ENCODE measurements at regions not wholly inside any gene's neighbourhood (a gene's known extent, or its start where the extent isn't known, plus 50 kb on each side); places are given as distances from the start of the nearest gene placed in this dataset.

DNA sequence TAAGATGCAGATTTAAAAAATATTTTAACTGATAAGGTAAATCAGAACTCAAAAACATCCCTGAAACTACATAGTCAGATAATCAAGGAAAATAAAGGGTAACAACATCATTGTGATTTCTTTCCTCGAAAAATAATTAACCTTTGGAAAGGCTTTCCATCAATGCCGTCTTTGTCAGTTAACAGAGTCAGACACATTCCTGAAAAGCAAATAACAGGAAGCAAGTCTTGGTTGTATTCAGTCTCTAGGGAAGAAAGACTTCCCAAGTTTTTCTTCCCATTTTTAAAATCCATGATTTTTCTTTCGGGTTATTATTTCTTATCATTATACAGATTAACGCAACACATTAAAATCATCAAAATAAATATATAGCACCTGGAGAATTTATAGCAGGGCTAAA is 256.4 kb upstream of the CDH6 start:
- Histone ChIP-seq H3K4me1 (no peaks in the 10 kb centered on the region), H3K27me3 (no peaks in the 10 kb centered on the region), H3K4me3 (no peak overlapping the region), H3K9me3 (no peaks in the 10 kb centered on the region), H3K36me3 (no peaks in the 10 kb centered on the region), H3K27ac (replicated peaks in 1 of 4) (no peak overlapping the region)
- intact Hi-C loops (cut with DNase I), result no loop called here
- WGBS, result 50% methylated on average over 4 of the region's 4 CpGs
- DNase-seq (ENCODE audit: extremely low spot score), result no peak
- TF ChIP-seq POLR2A (IDR thresholded peaks at IDR 0.05; ENCODE audit: low read depth) (no peak), EP300 (IDR thresholded peaks at IDR 0.05) (no peak), CTCF (IDR thresholded peaks at IDR 0.05) (no peak), POLR2AphosphoS5 (IDR thresholded peaks at IDR 0.05) (no peak)

- intact Hi-C loops (cut with DNase I), result no loop called here
- no peak overlapping the region for H3K27ac ChIP-seq (replicated peaks in 1 of 4)
- no peaks in the 10 kb centered on the region for H3K4me1 ChIP-seq
- no peaks in the 10 kb centered on the region for H3K9me3 ChIP-seq
- no peaks in the 10 kb centered on the region for H3K36me3 ChIP-seq
- no peak overlapping the region for H3K4me3 ChIP-seq
- H3K27me3 ChIP-seq, result no peaks in the 10 kb centered on the region
- 85% methylated on average over 4 of the region's 4 CpGs for WGBS
- no peak for TF ChIP-seq EP300 (IDR thresholded peaks at IDR 0.05)
- no peak for TF ChIP-seq POLR2AphosphoS5 (IDR thresholded peaks at IDR 0.05)
- no peak for TF ChIP-seq POLR2A (IDR thresholded peaks at IDR 0.05; ENCODE audit: low read depth)
- TF ChIP-seq CTCF (IDR thresholded peaks at IDR 0.05), result no peak
- no peak for DNase-seq (ENCODE audit: extremely low spot score)
These were observed 259.9 kb upstream of the CDH6 start for GRCh38 chr5:30933599-30933998.

- Histone ChIP-seq H3K4me1 (no peaks in the 10 kb centered on the region), H3K27me3 (no peaks in the 10 kb centered on the region), H3K27ac (replicated peaks in 1 of 4) (no peak overlapping the region), H3K9me3 (no peaks in the 10 kb centered on the region), H3K36me3 (no peaks in the 10 kb centered on the region), H3K4me3 (no peak overlapping the region)
- intact Hi-C loops (cut with DNase I), result no loop called here
- no peak for DNase-seq (ENCODE audit: extremely low spot score)
- TF ChIP-seq POLR2AphosphoS5 (IDR thresholded peaks at IDR 0.05) (no peak), EP300 (IDR thresholded peaks at IDR 0.05) (no peak), CTCF (IDR thresholded peaks at IDR 0.05) (no peak), POLR2A (IDR thresholded peaks at IDR 0.05; ENCODE audit: low read depth) (no peak)
- WGBS, result 84% methylated on average over 4 of the region's 4 CpGs
These were observed 261.0 kb upstream of the CDH6 start for GRCh38 chr5:30932273-30933017.

DNA sequence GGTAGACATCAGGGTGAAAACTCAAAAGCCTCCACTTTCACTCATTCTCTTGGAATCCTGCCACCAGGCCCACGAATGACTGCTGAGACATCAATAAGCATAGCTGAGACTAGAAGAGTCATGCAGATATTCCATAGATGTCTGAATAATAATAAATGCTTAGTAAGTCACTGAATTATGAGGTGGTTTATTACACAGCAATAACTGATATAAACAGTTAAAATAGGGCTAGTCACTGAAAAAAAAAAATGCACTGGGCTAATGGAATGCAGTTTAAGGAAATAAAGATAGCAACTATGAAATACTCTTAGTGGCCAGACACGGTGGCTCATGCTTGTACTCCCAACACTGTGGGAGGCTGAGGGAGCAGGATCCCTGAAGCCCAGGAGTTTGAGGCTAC is 262.8 kb upstream of the CDH6 start:
- no peak overlapping the region for H3K27ac ChIP-seq (replicated peaks in 1 of 4)
- DNase-seq (ENCODE audit: extremely low spot score), result no peak
- H3K36me3 ChIP-seq, result no peaks in the 10 kb centered on the region
- H3K27me3 ChIP-seq, result no peaks in the 10 kb centered on the region
- TF ChIP-seq CTCF (IDR thresholded peaks at IDR 0.05) (no peak), EP300 (IDR thresholded peaks at IDR 0.05) (no peak), POLR2A (IDR thresholded peaks at IDR 0.05; ENCODE audit: low read depth) (no peak), POLR2AphosphoS5 (IDR thresholded peaks at IDR 0.05) (no peak)
- intact Hi-C loops (cut with DNase I), result no loop called here
- no peaks in the 10 kb centered on the region for H3K9me3 ChIP-seq
- H3K4me1 ChIP-seq, result no peaks in the 10 kb centered on the region
- H3K4me3 ChIP-seq, result no peak overlapping the region
- WGBS, result 54% methylated on average over 2 of the region's 2 CpGs

- no peak overlapping the region for H3K4me3 ChIP-seq
- no peak for TF ChIP-seq CTCF (IDR thresholded peaks at IDR 0.05)
- TF ChIP-seq POLR2A (IDR thresholded peaks at IDR 0.05; ENCODE audit: low read depth), result no peak
- TF ChIP-seq EP300 (IDR thresholded peaks at IDR 0.05), result no peak
- TF ChIP-seq POLR2AphosphoS5 (IDR thresholded peaks at IDR 0.05), result no peak
- DNase-seq (ENCODE audit: extremely low spot score), result no peak
- no peaks in the 10 kb centered on the region for H3K36me3 ChIP-seq
- H3K27me3 ChIP-seq, result no peaks in the 10 kb centered on the region
- intact Hi-C loops (cut with DNase I), result no loop called here
- no peaks in the 10 kb centered on the region for H3K4me1 ChIP-seq
- no peak overlapping the region for H3K27ac ChIP-seq (replicated peaks in 1 of 4)
- no peaks in the 10 kb centered on the region for H3K9me3 ChIP-seq
These were observed 264.5 kb upstream of the CDH6 start for GRCh38 chr5:30928956-30929355.
